Cardiac septum (tissue), 1 donor: ENCODE measurements at regions not wholly inside any gene's neighbourhood (a gene's known extent, or its start where the extent isn't known, plus 50 kb on each side); places are given as distances from the start of the nearest gene placed in this dataset.

Source experiments
- DNase-seq: peaks from one replicate; pipeline ENCODE4 v3.0.0-alpha.2; 2020; ENCODE audit warnings: low spot score
- intact Hi-C: fragments of 100-400 bp; cut with DNase I; formaldehyde crosslinking; loops from one replicate; pipeline ENCODE4 v1.14.0; 2022
- donor health status: DM: no; HTN: no; CAD: no.

DNA sequence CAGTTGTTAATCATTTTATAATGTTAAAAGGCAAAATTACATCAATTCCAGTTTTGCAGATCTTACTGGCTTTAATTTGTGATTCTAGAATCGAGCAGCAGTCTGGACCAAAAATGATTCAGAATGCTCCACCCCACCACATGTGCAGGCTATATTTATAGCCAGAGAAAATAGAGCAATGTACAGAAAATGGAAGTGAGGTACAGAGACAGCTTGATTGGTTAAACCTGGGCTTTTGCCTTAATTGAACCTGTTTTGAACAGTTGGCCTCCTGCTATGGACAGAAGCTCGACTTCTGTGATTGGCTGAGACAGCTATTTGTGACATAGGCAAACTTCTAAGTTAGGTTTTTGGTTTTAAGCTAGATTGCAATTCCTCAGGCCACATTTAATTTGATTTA lies 607.4 kb upstream of the MIR17HG start:
- intact Hi-C loops: no loop called here
- no peak for DNase-seq

DNA sequence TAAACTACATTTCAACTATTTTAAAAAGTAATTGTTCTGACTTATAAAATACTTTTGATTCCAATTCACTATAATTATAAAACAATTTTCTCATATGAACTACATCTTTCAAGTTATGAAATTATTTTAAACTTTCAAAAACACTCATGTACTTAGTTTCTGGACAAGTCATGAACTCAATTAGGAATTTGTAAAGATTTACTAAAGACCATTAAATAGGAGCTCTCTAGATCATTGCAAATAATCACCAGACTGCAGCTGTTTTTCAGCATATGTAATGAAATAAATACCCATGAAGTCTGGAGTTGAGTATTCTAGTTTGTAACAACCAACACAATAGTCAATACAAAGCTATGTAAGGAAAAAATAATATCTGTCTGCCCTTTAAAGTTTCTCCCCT lies 605.1 kb upstream of the MIR17HG start:
- DNase-seq: no peak
- intact Hi-C loops: no loop called here

DNA sequence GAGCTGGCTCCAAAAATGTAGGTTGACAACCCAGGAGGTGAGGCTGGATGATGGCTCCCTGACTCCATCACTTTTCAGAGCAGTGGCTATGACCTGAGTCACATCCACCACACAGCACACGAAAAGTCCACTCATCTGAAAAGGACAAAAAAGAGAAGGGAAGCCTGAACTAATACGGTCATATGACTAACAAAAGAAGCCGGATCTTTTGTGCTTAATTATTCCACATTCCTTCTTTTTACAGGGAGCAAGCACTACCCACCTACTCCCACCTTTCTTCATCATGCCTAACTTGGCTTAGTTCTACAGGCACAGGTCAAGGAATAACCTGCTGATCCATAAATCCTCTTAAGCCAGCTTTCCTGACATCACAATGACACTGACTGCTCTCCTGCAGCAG lies 601.3 kb upstream of the MIR17HG start:
- no peak for DNase-seq
- intact Hi-C loops: no loop called here

DNA sequence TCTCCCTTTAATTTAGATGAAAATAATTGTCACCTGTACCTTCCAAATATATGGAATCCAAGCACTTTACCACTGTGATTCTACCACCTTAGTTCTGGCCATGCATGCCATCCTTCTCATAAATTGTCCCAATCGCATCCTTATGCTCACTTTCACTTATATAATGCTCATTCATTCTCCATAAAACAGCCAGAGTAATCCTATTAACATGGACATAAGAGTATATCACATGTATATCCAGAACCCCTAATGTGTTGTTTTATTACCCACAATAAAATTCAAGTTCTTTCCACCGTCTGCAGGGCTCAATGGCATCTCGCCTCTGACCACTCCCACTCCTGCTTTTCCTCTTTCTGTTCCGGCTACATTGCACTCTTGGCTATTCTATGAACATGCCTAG lies 597.5 kb upstream of the MIR17HG start:
- DNase-seq: no peak
- intact Hi-C loops: no loop called here

DNA sequence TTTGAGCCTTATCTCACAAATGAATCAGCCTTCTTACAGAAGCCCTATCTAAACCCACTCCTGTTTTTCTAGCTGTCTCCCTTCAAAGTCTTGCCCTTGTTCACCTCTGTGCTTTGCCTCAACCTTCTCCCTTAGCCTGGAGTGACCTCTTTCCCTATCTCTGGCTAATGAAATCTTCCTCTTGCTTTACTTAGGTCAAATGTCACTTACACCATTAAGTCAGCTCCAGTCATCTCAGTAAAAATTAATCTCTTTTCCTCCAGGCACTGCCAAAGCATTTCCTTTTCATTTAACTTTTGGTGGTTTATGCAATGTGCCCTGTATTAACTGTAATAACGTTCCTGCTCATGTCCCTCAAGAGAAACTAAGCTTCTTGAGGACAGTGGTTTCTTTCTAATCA lies 596.5 kb upstream of the MIR17HG start:
- DNase-seq: no peak
- intact Hi-C loops: no loop called here

DNA sequence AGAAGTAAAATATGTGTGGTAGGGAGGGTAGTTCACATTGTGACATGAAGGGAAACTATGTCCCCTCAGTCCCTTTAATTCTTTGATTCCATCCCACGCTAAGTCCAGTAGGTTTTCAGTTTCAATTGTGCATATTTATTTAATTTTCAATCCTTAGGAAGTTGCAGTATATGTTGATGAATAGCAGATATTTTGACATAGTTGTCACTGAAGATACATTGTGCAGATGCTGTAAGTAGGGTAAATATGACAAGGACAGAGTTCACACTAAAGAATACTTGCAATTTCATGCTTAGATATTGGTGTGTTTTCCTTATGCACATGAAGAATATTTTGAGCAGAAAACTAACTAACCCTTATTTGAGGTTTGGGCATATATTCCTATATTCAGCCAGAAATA lies 595.4 kb upstream of the MIR17HG start:
- DNase-seq: no peak
- intact Hi-C loops: no loop called here

DNA sequence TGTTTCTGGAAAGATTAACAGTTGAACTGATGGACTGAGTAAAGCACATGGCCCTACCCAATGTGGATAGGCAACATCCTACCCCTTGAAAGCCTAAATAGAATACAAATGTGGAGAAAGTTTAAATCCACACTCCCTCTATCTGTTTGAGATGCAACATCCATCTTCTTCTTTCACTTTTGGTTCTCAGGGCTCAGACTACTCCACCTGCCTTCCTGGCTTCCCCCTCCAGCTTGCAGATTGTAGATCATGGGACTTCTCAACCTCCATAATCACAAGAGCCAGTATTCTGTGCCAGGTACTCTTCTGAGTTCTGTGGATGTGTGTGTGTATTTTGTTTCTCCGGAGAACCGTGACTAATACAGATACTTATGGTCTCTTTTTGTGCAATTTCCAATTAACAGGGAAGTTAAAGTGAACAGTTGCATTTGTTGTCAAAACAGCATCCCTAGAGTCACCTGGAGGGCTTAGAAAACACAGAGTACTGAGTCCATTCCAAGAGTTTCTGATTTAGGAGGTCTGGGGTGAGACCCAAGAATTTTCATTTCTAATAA lies 590.3 kb upstream of the MIR17HG start:
- intact Hi-C loops: no loop called here
- DNase-seq: no peak

DNA sequence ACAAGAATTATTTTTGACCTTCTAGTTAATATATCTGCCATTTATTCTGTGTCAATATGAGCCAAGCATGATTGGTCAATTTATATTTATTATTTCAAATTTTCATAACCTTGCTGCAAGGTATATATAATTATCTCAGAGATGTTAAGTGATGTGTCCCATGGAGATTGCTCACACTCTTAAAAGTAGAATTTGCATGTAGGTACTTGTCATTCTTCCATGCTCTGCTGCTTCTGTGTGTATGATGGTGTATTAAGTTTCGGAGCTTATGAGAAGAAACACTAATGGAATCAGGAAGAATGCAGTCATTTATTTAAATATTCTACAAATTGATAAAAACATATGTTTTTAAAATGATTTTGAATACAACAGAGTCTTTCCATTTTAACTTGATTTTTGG lies 586.8 kb upstream of the MIR17HG start:
- intact Hi-C loops: no loop called here
- DNase-seq: no peak

DNA sequence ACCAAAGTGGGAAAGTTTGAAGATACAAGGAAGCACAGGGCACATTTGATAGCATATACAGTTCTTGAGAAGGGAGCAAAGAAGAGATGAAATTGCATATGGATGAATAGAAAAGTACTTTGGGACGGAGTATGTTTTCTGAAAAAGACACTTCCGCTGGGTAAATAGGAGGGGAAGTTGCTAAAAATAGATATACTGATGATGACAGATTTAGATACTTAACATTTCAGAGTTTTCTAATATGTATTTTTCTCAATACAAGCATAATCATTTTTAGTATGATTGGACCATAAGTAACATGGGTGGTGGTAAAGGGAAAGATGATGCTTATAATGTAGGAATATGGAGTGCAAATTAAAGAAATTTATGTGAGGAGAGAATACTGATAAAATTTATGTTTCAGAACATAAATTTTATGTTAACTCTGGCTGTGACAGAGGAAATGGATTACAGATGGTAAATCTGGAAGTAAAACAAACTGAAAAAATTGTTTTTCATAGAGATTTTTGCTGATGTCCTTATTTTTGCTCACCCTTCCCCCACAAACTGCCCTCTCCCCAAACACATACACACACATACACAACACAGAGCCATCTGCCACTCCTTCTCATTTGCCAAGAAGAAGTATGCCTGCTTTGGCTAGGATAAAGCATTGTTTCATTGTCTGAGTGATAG lies 583.9 kb upstream of the MIR17HG start:
- intact Hi-C loops: no loop called here
- DNase-seq: no peak

DNA sequence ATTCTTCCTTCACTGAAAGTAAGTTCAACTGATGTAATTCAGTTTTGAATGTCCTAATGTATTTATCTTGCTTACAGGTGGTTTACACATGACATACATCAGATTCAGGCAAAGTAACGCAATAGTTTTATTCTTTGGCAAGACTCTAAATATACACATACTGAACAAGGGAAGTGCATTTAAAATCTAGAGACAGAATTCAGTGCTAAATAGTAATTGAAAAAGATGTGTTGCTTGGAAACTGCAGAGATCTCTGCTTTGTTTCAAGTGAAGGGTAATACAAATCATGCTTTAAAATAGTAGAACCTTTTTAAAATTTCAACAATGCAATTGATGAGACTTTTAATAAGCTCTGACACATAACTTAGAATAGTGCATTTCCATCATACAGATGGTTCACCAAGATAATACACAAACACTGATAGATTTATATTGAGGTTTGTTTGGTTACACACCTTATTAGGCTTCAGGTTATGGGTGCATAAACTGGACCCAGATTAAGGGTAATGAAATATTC lies 581.0 kb upstream of the MIR17HG start:
- no peak for DNase-seq

DNA sequence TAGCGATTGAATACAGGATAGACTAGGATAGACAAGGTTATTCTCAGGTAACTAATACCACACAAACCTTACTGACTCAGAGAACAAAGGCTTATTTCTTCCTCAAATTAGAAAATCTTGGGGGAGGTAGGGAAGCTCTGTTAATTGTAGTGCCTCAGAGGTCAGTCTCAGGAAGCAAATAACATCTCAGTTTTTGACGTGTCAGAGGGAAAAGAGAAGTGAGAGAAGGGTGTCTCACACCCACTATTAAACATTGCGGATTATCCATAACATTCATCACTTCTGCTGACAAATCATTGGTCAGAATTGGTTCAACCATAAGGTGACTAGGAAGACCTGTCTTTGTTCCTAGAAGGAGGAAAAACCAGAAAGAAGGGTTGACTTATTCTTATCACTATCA lies 579.4 kb upstream of the MIR17HG start:
- no peak for DNase-seq
- intact Hi-C loops: no loop called here

More for the DNA sequence above, 581.0 kb upstream of the MIR17HG start:
- intact Hi-C loops: no loop called here

DNA sequence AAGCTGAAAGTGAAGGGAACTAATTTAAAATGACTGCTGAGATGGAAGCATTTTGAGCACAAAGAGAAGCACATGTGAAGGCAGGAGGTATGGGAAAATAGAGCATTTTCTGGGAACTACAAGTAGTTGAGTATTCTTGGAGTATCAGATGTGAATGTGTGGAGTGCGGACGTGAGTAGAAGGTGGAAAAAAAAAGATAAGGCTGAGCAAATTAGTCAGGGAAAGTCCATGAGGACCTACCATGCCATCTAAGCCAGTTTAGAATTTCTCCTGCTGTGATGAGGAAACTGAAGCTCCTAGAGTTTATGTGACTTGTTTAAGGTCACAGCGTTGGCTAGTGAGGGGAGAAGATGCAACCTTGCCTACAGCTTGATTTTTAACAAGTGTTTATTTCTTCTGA lies 578.1 kb upstream of the MIR17HG start:
- intact Hi-C loops: no loop called here

DNA sequence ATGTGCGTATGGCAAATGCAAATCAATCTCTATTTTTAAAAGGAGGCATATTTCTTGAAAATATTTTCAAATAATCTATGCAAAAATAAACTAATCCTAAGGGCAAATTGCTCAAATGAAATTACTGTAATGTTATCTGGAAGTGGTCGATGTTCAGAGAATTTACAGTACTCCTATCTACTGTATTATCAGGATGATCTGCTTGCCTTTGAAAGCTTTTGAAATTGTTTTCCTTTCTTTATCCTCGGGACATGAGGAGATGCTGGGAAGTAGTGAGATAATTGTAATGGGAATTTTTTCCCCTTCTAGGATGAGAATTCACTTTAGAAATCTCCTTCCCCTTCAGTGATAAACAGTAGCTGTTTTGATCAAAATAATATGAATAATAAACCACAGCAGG lies 577.2 kb upstream of the MIR17HG start:
- intact Hi-C loops: no loop called here
- no peak for DNase-seq

More for the DNA sequence above, 578.1 kb upstream of the MIR17HG start:
- no peak for DNase-seq

DNA sequence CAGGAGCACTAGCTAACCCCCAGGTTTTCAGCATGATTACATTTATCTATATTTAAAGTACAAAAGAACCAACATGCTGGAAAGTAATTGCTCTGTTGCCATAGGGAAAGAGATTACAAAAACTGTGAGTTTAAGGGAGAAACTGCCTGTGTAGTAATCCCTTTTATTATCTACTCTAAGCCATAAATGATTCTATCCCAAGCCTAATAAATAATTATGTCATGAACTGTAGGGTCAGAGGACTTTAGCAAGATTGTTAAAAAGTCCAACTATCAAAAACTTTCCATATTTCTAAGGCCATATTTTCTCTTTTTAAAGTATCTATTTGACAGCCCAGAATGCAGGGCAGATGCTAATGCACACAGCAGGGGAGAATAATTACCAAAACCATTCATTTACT lies 573.8 kb upstream of the MIR17HG start:
- DNase-seq: no peak

DNA sequence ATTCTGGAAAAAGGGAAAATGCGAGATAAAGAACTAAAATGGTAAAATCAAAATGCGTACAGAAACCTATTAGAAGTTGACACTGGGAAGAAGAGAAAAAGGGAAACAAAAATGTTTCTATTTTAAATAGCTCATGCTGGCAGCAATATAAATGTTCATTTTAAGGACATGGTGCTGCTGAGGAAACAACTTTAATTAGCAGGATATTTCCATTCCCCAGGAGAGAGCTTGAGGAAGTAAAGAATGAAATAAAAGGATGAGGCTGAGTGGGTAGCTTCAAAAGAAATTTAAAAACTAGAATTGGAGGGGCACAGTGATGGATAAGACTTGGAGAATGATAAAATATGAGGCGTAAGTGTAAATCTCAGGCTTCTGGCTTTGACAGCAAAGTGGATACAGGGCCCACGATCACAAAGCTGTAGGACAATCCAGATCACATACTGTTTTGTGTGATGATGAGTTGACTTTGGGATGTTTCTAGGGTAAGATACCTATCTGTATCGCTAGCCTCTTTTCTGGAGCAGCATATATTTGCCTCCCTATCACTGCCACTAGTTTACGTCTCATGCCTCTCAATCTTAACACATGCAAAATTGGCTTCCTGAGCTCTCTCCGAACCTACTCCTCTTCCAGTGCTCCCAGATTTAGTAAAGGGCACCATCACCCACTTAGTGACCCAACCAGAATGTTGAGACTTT lies 571.3 kb upstream of the MIR17HG start:
- intact Hi-C loops: no loop called here
- no peak for DNase-seq

More for the DNA sequence above, 573.8 kb upstream of the MIR17HG start:
- intact Hi-C loops: no loop called here

DNA sequence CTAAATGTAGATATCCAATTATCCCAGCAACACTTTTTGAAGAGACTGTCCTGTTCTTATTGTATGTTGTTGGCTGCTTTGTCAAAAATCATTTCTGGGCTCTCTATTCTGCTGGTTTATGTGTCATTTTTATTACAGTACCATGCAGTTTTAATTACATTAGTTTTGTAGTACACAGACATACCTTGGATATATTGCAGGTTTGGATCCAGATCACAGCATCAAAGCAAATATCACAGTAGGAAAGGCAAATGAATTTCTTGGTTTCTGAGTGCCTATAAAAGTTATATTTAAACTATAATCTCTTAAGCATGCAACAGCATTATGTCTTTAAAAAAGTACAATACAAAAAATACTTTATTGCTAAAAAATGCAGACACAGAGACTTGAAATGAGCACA lies 564.2 kb upstream of the MIR17HG start:
- intact Hi-C loops: no loop called here
- no peak for DNase-seq

DNA sequence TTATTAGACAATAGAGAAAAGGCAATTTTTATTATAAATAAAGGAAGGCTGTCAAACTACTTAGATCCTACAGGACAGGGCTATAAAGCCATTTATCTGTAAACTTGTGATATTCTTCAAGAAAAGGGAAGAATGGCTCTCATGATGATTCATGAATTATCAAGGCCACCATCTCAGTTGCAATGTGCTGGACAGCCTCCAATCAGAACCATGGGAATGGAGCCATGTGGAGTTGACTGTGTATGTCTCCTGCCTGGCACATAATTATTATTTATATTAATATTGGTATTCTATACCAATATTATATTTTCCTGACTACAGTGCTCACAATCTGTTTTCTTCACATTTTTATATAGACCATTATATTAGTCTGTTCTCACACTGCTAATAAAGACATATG lies 560.5 kb upstream of the MIR17HG start:
- intact Hi-C loops: no loop called here
- DNase-seq: no peak

DNA sequence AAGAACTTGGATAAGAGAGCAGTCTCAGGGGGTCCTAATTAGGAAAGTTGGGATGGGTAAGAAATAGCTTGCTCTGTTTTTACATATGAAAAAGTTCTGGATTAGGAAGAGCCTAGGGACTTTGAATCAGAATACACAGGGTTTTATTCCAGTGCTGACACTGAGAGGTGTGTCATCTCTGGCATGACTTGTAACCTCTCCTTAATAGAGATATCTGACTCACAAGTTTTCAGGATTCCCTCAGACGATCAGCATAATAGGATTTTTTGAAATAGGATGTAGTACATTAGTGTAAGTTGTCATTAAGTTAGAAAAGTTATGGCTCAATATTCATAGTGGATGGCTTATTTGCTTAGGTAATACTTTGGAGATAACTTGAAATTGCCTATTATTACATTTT lies 555.2 kb upstream of the MIR17HG start:
- DNase-seq: no peak
- intact Hi-C loops: no loop called here

DNA sequence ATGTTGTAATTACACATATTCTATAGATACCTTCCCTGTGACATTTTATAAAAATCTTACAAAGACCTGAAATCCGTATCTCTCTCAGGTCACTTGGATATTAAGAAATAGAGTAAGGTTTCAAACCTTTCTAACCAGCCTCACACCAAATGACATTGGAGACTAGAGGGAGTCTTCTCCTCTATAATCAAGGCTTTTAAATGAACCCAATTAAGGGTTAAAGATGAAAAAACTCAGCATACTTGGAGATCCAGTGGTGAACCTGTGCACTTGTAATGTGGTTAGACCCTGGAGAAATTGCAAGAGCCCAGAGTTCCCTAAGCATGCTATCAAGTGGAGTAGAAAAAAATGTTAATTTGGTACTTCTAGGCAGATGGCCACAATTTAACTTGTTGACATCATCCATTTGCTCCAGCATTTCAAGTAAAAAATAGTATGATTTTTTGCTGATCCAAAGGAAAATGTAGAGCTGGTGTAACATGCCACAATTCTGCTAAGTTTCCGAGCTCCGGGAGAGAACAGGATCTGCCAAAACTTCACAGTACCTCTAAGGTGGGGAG lies 554.1 kb upstream of the MIR17HG start:
- intact Hi-C loops: no loop called here
- DNase-seq: no peak

DNA sequence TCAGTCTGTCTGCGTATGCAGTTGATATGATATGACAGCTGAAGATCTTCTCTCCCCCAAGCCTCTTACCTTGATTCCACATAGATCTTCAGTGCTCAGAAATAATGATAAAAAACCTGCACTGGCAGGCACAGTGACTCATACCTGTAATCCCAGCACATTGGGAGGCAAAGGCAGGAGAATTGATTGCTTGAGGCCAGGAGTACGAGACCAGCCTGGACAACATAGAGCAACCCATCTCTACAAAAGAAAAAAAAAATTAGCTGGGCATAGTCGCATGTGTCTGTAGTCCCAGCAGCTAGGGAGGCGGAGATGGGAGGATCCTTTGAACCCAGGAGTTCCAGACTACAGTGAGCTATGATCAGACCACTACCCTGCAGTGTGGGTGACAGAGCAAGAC lies 551.0 kb upstream of the MIR17HG start:
- intact Hi-C loops: no loop called here
- DNase-seq: no peak

DNA sequence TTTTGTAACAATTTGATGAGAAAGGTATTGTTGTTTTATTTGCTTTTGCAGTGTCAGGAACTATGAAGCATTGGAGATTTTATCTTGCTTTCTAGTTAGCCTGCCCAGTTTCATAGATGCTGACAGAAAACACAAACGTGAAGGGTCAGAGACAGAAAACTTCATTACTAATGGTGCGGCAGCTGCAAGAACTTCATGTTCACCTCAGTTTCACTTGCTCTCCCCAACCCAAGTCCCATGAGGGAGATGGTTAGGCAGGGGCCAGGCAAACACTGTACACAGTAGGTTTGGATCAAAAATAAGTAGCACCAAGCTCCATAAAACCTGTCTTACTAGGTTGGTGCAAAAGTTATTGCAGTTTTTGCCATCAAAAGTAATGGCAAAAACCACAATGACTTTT lies 550.2 kb upstream of the MIR17HG start:
- DNase-seq: no peak
- intact Hi-C loops: no loop called here
